HG03432 (cell line): ENCODE measurements at regions not wholly inside any gene's neighbourhood (a gene's known extent, or its start where the extent isn't known, plus 50 kb on each side); places are given as distances from the start of the nearest gene placed in this dataset.

Experiments
- ATAC-seq: cut with Tn5 transposase; IDR thresholded peaks from one replicate; pipeline ENCODE4 v1.9.1; 2021; ENCODE audit warnings: mild to moderate bottlenecking, moderate library complexity; ENCODE audit not compliant: unreplicated experiment

DNA sequence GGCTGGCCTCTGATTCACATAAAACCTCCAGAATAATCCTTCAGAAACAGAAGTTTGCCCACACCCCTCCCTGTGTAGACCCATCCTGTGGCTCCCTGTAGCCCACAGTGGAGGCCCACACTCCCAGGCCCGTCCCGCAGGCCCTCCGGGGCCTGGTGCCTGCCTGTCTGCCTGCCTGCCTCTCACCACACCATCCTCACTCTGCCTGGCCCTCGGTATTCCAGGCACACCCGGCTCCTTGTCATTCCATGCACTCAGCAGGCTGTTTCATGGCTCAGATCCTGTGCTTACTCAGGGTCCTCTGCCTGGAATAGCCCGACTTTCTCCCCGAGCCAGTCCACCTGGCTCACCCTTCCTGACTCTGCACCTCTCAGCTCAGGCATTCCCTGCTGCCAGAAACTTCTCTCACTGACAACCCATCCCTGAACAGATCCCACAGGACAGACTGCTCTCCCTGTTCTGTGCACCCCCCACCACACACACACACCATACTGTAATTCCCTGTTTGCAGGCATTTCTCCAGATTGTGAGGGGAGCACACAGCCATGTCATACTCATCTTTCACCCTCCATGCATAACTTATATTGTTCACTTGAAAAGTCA, 498.0 kb upstream of the ZMIZ1 start:
- ATAC-seq, result no peak

DNA sequence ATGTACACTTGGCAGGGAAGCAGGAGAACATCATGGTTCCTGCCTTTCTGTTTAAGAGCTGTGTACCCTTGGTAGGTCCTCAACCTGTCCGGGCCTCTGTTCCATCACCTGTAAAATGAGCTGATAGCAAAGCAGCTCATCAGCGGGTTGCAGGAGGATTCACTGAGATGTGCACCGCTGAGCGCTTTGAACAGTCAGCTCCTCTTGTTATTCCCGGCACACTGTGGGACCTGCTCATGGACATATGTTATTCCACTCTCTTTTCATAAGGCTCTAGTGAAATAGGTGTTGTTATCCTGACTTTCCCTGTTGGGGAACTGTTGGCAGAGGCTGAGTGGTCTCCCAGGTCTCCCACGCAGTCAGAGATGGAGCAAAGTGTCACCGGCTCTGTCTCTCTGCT, 497.5 kb upstream of the ZMIZ1 start:
- ATAC-seq, result no peak

DNA sequence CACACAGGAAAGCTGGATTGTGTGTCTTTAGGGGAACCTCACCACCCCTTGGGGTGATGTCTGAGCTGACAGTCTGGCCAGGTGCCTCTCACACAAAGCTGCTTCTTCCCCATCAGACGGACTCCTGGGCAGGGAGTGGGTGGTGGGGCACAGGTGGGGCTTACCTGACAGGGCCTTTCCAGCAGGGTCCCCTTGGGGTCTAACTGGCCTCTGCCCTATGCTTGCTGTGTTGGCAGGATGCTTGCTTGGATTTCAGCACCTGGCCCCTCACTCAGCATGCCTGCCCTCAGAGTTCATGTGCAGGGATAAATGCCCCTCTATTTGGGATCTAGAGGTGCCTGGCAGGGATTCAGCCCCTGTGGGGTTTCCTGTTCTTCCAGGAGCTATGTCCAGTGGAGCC, 496.9 kb upstream of the ZMIZ1 start:
- no peak for ATAC-seq

DNA sequence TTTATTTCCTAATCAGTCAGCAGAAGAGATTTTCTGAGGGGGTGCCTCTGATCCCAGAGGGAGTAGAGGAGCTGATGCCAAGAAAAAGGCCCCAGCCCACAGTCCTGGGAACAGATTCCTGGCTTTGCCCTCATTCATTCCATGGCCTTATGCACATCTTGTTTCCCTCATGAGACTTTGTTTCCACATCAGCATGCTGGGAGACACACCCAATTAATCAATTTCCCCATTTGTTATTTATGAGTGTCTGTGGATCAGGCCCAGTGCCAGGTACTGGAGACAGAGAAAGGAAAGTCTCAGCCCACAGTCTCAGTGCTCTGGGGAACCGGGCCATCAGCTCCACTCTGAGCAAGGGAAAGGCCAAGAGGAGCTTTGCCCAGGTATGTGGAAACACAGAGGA, 496.2 kb upstream of the ZMIZ1 start:
- no peak for ATAC-seq

DNA sequence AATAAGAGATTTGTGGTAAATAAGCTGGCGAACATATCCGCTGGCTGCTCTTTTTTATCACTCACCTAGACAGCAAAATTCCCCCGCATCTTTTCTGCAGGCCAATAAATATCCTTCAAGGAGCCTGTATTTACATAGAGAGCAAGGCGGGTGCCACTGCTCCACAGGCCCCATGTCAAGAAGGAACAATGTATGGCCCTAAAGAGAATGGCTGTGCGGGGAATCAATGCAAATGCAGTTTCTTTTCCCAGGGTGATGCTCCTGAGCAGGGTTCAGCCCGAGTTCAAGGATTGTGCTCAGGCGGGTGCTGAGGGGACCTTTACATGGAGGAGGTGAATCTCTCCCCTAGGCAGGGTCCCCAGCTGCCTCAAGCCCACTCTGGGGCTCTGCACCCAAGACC, 494.2 kb upstream of the ZMIZ1 start:
- no peak for ATAC-seq

DNA sequence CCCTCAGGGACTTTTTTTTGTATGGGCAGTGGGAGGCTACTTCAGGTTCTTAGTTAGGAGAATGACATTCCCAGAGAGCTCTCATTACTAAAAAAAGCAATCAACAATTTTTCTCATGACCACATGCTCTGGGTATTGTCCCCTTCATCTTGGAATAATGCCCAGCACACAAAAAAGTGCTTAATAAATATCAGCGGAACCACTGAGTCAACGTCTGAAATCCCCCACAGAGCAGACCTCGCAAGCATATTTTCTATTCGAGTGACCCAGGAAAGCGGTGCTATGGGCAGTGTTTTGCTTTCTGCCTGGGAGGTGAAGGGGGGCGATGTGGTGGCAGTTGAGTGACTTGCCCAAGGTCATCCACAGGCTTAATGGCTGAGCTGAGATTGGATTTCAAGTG, 493.4 kb upstream of the ZMIZ1 start:
- ATAC-seq, result no peak

DNA sequence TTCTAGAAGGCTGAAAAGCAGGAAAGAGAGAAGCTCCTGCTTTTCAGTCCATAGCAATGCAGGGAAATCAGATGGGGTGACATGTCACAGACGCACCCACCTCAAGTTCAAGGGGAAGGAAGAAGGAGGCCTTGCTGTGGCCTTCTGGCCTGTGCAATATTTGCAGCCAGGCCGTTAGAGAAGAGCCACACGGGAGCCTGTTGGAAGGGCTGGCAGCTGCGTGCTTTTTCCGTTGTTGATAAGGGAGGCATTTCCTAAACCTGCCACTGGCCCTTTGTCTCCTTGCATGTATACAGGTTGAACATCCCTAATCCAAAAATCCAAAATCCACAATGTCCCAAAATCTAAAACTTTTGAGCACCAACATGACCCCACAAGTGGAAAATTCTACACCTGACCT, 492.5 kb upstream of the ZMIZ1 start:
- no peak for ATAC-seq

DNA sequence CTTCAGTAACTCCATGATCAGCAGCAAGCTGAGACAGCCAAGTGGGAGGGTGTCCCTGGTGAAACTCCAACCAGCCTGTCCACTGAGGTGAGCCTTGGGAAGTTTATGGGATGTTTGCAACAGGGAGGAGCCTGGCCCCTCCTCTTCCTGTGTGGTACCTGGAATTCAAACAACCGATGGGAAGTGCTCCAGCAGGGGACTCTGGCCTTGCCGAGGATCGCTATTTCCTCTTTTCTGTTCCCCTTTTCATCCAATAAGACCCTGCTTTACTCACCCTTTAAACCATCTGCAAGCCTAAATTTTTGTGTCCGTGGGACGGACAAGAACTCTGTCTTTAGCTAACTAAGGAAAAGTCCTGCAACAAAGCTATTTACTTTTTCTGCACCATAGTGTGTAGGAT, 491.1 kb upstream of the ZMIZ1 start:
- no peak for ATAC-seq

DNA sequence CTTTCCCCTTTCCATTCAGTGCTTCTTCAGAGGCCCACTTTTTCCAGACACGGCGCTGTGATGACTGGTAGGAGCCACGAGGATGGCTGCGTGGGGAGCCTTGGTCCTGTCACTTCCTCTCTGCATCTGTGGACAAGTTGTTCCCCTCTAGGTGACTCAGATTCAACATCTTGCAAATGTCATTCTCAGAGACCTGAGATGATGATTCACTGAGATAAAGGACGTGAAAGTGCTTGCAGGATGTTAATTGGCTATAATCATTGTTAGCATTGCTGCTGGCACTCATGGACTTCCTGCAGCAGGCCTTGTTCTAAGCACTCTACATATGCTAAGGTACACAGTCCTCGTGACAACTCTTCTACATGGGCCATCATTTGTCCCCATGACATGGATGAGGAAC, 489.8 kb upstream of the ZMIZ1 start:
- no peak for ATAC-seq

DNA sequence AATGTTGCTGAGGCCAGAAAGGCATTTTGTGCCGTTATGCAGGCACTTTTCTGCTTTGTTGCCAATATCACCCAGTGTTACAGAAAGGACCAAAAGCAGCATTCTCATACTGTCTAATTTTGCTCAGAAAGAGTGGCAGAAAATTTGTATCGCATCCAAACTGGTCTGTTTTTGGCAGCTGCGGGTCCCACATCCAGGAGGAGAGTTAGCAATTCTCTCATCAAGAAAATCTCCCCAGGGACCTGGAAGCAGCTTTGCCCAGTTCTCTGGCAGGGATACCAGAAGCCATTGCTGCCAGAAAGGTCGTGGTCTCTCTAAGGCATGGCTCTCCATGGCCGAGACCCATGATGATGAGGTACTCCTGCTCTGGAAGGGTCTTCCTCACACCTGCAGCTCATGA, 489.2 kb upstream of the ZMIZ1 start:
- no peak for ATAC-seq

DNA sequence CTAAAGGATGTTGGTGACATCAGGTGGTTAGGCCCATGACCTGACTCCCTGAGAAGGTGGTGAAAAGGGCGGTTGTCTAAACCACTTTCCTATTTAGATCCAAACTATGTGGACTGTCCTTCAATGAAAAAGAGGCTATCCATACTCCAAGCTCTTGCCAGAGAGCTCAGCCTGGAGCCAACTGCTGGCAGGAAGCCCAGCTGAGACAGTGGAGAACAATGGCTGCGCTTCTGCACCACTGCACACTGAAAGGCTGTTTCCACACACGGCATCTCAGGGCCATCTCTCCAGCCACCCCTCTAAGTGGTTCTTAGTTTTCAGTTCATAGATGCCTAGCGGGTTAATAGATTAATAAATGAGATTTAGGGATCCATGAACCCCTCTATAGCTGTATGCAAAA, 488.8 kb upstream of the ZMIZ1 start:
- no peak for ATAC-seq

DNA sequence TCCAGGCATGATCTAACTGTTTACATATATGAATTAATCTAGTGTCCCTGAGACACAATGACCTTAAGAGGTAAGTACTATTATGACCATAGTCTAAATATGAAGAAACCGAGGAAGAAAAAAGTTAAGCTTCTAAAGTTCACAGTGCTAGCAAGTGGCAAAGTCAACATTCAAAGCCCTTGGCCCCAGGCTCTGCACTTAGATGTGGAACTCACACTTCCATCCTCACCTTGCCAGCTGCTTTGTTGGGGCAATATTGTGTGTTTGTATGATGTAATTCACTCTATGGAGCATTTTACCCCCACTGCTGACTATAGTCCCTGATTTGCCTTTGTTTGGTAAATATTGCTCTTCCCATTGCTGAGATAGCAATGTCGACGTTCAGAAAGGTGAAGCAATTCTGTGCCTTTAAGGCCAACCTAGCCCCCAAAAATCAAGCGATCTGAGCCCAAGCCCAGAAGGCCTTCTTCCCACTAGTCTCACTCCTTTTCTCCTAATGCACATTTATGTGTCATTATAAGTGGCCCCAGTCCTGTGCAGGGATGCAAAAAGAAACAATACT, 487.6 kb upstream of the ZMIZ1 start:
- ATAC-seq, result no peak

DNA sequence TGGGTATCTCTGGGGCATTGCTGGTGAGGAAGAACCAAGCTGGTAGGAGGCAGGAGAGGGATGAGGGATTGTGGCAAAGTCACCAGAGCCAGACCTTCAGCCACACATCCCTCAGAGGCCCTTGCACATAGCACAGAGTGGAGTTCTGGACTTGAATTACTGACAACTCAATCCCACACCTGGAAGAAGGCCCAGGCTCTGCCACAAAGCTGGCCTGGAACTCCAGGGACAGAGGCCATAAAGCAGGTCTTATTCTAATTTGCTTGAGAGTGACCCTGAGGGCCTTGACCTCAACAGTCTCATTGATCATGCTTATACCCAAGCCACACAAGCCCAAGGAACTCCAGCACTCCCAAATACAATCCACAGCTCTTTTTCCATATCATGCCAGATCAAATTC, 486.2 kb upstream of the ZMIZ1 start:
- no peak for ATAC-seq

DNA sequence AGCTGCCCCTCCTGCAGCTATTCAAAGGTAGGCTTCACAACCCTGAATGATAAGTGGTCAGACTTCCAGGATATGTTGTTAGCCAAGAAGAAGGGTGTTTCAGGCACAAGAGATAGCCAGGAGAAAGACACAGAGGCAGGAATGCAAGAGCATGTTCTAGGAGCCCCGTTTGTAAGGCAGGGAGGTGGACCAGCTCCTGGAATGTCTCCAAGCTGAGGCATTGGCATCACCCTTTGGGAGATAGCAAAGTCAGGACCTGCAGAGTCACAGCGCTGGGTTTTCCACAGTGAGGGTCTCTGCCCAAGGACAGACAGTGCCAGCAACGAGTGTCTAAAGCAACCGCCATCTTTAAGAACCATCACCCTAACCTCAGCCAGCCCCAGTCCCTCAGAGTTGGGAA, 484.5 kb upstream of the ZMIZ1 start:
- no peak for ATAC-seq

DNA sequence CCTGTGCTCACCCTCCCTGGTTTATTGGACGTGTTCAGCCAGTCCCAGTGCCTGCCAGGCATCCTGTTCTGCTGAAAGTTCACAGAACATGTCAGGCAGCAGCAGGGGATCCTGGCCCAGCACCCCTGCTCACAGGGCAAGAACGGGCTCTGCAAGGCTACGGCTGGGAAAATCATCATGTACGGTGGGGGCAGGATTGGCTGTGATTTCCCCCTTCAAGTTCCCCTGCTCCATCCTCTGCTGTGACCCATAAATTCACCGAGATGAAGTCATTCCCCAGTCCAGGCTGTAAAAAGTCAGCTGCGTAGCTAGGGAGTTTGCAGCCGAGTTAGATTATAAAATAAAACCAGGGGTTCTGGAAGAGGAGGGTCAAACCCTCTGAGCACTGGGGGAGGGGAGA, 484.1 kb upstream of the ZMIZ1 start:
- ATAC-seq, result no peak

DNA sequence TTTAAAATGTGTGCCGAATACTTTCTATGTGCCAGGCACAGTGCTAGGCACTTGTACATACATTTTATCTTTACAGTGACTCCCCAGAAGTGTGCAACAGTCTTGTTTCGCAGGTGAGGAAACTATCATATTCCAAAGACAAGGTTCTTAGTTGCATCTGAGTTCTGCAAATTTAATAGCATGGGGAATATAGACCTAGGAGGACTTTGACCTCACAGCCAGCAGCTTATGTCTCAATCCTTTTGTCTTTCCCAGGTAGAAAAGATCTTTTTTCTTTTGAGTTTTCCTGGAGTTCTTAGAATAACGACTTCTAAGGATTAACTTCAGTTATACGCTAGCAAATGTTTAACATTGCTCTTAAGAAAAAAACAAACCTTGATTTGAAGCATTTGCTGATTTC, 482.8 kb upstream of the ZMIZ1 start:
- no peak for ATAC-seq

DNA sequence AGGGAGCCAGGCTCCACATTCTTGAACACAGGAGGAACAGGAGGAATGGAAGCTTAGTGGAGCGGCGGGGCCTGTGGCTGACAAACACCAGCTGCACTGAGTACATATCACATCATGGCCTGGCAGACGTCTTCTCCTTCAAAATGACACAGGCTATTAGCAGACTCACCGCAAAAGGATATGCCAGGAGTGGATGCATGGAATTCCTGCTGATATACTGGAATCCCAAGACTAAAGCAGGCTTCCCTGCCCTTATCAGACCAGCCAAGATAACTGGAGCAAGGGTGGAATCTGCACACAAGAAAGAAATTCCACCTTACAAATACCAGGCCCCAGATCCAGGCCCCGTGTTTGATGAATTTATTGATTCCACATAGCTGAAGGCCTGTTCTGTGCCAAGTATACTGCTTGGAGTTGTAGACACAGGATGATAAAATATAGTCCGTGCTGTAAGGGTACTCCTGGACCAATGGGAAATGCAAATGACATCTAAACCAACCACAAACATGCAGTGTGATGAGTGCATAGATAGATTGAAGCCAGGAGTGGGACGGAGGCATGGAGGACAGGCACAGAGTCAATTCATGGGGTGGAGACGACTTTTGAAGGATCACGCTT, 480.5 kb upstream of the ZMIZ1 start:
- ATAC-seq, result no peak

DNA sequence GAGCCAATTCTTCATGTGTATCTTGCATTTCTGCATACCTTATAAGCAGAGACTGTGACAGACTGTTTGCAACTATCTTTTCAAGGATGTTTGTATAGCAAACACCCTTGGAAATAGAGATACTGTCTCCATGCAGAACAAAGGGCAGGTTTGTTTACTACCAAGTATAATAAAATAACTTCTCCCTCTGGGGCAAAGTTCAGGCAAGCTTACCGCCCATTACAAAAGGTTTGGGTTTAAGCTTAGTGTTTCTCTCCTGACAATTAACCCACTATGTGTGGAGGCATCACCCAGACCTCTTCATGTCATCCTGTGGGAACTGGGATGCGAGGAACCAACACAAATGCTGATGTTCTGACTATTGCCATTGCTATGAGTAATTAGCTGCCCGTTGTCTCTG, 479.1 kb upstream of the ZMIZ1 start:
- no peak for ATAC-seq

DNA sequence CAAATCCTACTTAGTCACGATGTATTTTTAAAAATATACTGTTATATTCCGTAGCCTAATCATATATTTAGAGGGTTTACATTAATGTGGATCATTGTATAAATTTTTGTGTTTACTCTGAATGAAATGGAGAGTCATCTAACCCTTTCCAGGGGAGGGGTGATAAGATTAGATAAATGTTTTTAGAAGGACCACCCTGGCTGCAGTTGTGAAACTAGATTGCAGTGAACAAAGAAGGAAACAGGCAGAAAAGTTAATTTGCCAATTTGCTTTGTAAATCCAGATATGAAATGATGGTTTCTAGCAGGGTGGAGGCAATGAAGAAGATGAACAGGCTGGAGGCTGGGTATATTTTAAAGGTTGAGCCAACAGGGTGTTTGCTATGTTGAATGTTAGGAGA, 477.7 kb upstream of the ZMIZ1 start:
- ATAC-seq, result no peak

DNA sequence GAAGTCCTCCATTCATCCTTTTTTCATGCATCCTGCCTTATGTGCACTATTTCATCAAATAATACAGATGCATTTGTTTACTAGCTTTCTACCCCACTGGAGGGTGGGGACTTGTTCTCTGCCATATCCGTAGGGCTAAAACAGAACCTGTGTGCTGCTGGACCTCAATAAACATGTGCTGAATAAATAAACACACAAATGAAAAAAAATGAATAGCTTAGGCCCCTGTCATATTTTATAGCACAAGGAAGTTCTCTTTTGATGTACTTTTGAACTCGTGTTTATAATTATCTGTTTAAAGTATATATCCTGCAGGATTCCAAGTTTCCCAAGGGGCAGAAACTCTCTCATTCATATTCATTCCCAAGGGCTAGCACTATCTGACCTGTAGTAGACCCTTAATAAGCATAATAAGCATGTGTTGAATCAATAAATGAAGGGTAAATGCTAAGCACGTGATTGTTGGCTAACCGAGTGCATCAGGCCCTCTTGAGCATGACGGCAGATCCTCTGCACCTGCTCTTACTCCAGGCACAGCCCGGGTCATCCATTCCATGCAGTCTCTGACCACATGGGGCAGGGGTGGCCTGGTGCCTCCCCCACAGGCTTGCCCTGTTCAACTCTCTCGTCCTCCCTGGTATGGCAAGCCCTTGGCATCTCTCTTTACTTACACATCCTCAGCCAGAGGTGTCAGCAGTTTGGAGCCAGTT, 474.1 kb upstream of the ZMIZ1 start:
- no peak for ATAC-seq

DNA sequence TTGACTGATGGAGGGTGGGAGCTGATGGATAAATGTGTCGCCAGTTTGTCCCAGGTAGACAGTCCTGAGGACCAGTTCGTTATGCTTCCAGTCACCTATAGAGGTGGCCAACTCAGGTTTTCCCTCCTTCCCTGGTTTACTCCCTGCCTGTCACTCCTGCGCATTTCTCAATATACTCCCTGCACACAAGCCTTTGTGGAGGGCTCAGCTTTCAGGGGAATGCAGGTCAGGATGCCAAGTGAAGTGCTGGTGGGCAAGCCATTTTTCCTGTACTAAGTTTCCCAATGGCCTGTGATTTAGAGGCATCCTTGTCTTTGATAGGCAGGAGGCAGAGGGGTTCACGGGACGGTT, 473.5 kb upstream of the ZMIZ1 start:
- ATAC-seq, result no peak

DNA sequence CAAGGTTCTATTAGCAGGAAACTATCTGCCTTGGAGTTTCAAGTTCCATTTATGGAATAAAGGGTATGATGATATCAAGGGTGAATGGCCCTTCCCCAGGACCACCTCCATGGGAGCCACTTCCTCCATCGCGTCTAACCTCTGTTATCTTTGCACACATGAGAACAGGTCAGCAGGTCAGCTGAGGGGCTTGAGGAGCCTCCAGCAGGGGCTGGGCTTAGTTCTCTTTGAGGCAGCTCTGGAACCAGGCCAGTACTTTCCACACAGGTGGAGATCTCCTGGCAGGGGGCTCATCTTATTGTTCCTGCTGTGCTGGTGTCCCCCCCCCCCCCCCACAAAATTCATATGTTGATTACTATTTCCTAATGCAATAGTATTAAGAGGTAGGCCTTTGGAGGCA, 472.2 kb upstream of the ZMIZ1 start:
- ATAC-seq, result no peak
